Astrocyte of the cerebellum (primary cell): ENCODE measurements at regions not wholly inside any gene's neighbourhood (a gene's known extent, or its start where the extent isn't known, plus 50 kb on each side); places are given as distances from the start of the nearest gene placed in this dataset.

Experiments used
- DNase-seq: peaks from one replicate; pipeline ENCODE4 v3.0.0-alpha.2; 2011; ENCODE audit warnings: low read depth
- H3K4me3 ChIP-seq: 2 replicates; pipeline ENCODE4 v1.5.1; 2011; ENCODE audit warnings: mild to moderate bottlenecking, low read depth, low read length, moderate library complexity
- in situ Hi-C: cut with HindIII; loops from 2 replicates; pipeline ENCODE4 v1.10.0; 2017; ENCODE audit warnings: low sequenced_read_pairs
- TF ChIP-seq, protein P1 (sequence below): IDR thresholded peaks from 2 replicates; pipeline ENCODE4 v1.5.1; 2012; ENCODE audit warnings: low read length, low read depth, moderate library complexity, mild to moderate bottlenecking; ENCODE audit errors: missing control alignments

DNA sequence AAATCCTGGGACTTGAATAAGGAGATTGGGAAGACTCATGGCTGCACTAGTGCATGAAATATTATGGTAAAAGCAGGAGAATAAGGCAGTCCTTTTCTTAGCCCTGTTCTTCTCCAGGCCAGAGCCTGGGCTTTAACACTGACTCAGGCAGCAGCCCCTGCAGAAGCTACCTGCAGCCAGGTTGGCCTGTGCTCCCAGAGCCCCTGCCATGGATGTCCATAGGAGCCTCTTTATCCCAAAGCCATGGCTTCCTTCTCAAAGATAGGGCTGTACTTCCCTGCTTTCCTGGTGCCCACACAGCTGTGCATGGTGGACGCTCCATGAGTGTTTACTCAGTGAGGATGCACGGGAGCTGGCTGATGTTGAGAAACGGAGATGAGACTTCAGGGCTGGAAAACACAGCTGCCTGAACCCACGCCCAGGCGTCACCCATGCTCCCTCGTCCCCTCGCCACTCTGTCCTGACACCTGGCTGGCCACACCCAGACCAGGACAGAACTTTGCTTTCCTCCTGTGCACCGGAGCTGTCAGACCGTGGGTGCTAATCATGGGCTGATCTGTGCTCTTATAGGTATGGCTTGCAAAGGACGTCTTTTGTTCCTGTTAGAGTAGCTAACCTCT, 135.5 kb downstream of the GLI2 start:
- TF ChIP-seq, protein P1, sequence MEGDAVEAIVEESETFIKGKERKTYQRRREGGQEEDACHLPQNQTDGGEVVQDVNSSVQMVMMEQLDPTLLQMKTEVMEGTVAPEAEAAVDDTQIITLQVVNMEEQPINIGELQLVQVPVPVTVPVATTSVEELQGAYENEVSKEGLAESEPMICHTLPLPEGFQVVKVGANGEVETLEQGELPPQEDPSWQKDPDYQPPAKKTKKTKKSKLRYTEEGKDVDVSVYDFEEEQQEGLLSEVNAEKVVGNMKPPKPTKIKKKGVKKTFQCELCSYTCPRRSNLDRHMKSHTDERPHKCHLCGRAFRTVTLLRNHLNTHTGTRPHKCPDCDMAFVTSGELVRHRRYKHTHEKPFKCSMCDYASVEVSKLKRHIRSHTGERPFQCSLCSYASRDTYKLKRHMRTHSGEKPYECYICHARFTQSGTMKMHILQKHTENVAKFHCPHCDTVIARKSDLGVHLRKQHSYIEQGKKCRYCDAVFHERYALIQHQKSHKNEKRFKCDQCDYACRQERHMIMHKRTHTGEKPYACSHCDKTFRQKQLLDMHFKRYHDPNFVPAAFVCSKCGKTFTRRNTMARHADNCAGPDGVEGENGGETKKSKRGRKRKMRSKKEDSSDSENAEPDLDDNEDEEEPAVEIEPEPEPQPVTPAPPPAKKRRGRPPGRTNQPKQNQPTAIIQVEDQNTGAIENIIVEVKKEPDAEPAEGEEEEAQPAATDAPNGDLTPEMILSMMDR: no peak
- no peak overlapping the region for H3K4me3 ChIP-seq
- DNase-seq: no peak
- in situ Hi-C loops: no loop called here

DNA sequence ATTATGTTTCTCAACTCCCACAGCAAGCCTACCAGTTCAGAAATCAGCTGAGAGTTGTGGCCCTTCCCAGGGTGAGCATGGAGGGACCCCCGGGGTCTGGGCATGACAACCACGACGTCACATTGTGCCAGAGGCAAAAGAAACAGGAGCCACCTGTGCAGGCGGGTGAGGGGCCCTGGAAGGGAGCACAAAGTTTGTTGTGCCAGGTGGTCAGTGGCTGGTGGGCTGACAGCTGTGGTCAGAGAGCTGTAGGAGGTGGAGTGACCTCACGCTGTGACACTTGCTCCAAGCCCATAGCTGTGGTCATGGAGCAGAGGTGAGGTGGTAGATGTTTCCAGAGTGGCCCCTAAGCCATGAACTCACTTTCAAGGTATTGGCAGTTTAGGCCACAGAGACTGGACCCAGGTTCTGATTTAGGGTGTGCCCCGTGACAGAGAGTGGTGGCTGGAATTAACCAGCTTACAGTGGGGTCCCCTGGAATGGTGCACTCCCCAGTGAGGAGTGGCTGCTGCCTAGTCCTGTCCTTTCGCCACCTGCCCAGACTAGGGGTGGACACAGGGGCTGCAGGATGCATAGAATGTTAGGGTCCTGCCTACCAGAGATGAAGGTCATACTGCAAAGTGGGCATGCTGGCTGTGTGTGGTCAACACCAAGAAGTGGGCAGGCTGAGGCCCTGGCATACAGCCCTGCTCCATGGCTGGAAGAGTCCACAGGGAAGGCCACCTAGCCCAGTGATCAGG, 136.4 kb downstream of the GLI2 start:
- no peak for DNase-seq
- TF ChIP-seq, protein P1: no peak
- in situ Hi-C loops: no loop called here
- no peak overlapping the region for H3K4me3 ChIP-seq

DNA sequence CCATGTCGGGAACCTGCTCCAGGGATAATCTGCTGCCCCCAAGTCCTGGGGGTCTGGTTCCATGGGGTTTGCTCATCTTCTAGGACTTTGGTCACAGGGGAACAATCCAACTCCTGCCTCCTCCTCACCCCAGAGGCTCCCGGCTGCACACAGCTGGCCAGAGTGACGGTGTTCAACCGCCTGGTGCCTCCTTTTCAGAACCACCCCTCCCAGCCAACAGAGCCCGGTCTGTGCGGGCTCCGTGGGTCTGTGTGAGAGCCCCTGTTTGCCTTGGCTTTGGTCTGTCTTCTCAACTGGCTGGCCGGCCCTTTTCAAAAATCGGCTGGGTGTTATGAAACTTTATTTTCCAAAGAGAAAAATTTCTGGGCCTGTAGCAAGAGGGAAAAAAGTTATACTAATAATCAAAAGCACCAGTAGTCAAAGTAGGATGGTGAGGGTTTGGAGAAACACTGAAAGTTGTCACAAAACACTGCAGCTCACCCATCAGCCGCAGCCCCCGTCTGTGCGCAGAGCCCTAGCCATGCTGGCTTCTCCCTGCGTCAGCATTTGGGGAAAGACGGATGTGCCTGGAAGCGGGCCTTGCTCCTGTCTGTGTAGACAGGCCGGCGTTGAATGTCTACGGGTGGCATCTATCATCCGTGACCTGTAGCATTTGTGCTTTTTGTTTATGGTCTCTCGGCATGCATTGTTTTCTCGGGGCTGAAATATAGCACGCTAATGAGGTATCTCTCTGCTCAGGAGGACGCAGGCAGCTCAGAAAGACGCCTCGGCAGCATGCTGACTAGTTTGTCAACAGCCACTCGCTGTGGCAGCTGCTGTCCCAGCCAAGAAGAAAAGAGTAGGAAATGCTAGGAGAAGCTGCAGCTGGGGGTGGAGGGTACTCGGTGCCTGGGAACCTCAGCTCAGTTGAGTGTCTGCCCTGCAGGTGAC, 138.6 kb downstream of the GLI2 start:
- H3K4me3 ChIP-seq: no peak overlapping the region
- TF ChIP-seq, protein P1: no peak
- no peak for DNase-seq
- in situ Hi-C loops: no loop called here

DNA sequence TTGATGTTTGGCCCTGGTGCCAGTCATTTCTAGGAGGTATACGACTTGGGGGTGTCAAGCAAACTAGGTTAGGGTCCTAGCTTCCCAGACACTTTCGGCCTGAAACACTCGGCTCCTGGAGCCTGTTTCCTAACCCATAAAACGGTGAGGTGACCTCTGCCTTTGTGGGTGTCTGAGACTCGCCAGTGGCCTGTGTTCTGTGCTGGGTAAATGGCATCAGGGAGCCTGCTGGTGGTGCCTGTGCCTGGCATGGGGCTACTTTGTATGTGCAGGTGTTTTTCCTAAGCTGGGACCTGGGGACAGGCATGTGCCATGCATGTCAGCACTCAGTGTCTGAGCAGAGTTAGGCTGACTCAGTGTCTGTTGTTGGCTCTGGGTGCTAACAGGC, 139.2 kb downstream of the GLI2 start:
- DNase-seq: no peak
- in situ Hi-C loops: no loop called here
- TF ChIP-seq, protein P1: no peak
- H3K4me3 ChIP-seq: no peak overlapping the region

DNA sequence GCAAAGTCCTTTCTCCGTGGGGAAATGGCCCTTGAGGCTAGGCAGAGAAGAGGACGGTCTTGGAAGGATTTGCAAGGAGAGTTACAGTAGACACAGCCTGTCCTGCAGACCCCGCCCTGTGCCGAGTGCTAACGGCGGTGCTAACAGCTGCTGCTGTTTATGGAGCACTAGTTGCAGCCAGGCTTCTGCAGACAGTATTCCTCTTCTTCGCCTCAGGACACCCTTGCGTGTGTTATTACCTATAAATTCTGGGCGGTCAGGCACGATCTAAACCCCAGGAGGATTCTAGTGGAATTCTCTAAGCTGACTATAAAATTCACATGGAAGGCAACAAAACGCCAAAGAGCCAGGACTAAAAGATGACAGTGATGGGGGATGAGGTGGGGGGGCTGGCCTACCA, 139.8 kb downstream of the GLI2 start:
- no peak for DNase-seq
- in situ Hi-C loops: no loop called here
- TF ChIP-seq, protein P1: no peak

DNA sequence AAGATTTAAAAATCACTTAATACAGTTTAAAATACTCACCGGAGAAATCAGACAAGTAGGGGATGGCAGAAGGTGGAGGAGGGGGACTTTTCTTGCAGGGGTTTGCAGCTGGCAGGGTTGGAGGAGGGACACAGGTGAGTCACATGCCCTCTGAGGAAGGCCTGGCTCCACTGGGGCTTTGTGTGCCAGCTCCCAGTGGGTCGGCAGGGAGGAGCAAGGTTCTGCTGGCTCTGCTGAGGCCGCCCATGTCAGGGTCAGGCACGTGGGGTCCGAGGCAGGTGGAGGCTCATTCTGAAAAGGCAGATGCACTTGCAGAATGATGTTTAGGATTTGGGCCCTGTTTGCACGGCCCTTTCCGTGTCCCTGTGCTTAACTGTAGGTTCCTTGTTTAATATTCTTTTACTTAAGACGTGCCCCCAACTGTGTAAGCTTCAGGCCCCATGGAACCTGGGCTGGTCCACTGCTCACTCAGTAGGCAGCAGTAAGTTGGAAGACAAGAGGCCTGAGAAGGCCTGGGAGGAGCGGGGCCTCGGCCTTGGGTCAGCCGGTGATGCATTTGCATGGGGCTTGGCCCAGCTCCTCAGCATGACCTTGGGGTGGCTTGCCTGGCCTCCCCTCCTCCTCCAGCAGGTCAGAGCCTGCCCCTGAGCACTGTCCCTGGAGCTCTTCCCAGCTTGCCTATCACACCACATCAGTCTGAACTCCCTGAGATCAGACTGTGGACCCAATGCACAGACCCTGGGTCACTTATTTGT, 141.0 kb downstream of the GLI2 start:
- in situ Hi-C loops: no loop called here
- no peak overlapping the region for H3K4me3 ChIP-seq
- TF ChIP-seq, protein P1: no peak
- DNase-seq: no peak

More for the DNA sequence above, 139.8 kb downstream of the GLI2 start:
- H3K4me3 ChIP-seq: no peak overlapping the region
